ENCODE measurements at regions not wholly inside any gene's neighbourhood (a gene's known extent, or its start where the extent isn't known, plus 50 kb on each side); places are given as distances from the start of the nearest gene placed in this dataset.

DNA sequence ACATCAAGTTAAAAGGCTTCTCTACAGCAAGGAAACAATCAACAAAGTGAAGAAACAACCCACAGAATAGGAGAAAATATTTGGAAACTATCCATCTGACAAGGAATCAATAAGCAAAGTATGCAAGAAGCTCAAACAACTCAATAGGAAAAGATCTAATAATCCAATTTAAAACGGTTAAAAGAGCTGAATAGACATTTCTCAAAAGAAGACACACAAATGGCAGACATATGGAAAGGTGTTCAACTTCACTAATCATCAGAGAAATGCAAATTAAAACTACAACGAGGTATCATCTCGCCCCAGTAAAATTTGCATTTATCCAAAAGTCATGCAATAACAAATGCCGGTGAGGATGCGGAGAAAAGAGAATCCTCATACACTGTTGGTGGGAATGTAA lies 82.2 kb upstream of the NECTIN3 start:
- TF ChIP-seq, protein P1, sequence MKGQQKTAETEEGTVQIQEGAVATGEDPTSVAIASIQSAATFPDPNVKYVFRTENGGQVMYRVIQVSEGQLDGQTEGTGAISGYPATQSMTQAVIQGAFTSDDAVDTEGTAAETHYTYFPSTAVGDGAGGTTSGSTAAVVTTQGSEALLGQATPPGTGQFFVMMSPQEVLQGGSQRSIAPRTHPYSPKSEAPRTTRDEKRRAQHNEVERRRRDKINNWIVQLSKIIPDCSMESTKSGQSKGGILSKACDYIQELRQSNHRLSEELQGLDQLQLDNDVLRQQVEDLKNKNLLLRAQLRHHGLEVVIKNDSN (IDR thresholded peaks at IDR 0.05) = no peak
- TF ChIP-seq EGR1 (IDR thresholded peaks at IDR 0.05) = no peak
- no peak for TF ChIP-seq ZBTB7A (IDR thresholded peaks at IDR 0.05; ENCODE audit: low read depth)
- TF ChIP-seq TEAD4 (IDR thresholded peaks at IDR 0.05) = no peak
- TF ChIP-seq YY1 (IDR thresholded peaks at IDR 0.05; ENCODE audit: low read depth) = no peak
- TF ChIP-seq FOXM1 (IDR thresholded peaks at IDR 0.05; ENCODE audit: borderline replicate concordance, low read depth) = no peak
- TF ChIP-seq RAD21 (IDR thresholded peaks at IDR 0.05; ENCODE audit: low read depth) = no peak
- TF ChIP-seq, protein P2, sequence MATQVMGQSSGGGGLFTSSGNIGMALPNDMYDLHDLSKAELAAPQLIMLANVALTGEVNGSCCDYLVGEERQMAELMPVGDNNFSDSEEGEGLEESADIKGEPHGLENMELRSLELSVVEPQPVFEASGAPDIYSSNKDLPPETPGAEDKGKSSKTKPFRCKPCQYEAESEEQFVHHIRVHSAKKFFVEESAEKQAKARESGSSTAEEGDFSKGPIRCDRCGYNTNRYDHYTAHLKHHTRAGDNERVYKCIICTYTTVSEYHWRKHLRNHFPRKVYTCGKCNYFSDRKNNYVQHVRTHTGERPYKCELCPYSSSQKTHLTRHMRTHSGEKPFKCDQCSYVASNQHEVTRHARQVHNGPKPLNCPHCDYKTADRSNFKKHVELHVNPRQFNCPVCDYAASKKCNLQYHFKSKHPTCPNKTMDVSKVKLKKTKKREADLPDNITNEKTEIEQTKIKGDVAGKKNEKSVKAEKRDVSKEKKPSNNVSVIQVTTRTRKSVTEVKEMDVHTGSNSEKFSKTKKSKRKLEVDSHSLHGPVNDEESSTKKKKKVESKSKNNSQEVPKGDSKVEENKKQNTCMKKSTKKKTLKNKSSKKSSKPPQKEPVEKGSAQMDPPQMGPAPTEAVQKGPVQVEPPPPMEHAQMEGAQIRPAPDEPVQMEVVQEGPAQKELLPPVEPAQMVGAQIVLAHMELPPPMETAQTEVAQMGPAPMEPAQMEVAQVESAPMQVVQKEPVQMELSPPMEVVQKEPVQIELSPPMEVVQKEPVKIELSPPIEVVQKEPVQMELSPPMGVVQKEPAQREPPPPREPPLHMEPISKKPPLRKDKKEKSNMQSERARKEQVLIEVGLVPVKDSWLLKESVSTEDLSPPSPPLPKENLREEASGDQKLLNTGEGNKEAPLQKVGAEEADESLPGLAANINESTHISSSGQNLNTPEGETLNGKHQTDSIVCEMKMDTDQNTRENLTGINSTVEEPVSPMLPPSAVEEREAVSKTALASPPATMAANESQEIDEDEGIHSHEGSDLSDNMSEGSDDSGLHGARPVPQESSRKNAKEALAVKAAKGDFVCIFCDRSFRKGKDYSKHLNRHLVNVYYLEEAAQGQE (IDR thresholded peaks at IDR 0.05; ENCODE audit: low read depth) = no peak
- TF ChIP-seq TAF1 (IDR thresholded peaks at IDR 0.05; ENCODE audit: low read depth) = no peak
- TF ChIP-seq, protein P3, sequence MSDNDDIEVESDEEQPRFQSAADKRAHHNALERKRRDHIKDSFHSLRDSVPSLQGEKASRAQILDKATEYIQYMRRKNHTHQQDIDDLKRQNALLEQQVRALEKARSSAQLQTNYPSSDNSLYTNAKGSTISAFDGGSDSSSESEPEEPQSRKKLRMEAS (IDR thresholded peaks at IDR 0.05) = no peak
- no peak for TF ChIP-seq CREB1 (IDR thresholded peaks at IDR 0.05; ENCODE audit: low read depth)
- no peak for TF ChIP-seq EP300 (IDR thresholded peaks at IDR 0.05; ENCODE audit: borderline replicate concordance)
- TF ChIP-seq TCF12 (IDR thresholded peaks at IDR 0.05; ENCODE audit: low read depth) = no peak
- no peak for TF ChIP-seq CEBPB (IDR thresholded peaks at IDR 0.05)

DNA sequence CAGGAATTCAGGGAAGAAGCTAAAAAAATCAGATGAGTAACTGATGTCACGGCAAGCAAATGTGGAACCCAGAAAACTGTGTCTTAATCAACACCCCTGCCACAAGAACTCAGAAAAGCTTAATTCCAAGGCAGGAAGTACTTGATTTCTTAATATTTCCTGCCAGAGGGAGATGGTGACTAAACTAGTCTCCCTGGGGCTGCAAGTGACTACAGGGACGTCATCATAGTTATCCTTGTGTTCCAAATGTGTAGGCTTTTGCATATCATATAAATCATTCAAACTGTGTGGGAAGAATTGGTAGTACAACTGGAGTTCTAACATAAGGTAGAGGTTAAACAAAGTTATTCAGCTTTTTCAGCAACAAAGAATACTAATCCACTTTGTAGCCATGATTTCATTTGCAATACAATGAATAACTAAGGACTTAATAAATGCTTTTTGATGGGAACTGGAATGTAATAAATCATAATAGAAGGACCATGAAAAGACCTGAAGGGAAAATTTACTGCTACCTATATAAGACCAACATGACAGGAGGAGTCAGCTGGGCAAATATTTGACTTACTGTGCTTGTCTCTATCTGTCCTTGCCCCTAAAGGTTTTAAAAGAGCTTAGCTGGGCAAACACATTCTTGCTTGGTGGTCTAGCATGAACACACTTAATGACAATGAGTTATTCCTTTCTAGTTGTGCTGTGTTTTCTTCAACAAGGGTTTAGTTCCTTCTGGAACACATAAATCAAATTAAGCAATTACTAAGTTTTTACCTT lies 76.0 kb upstream of the NECTIN3 start:
- no peak for TF ChIP-seq YY1 (IDR thresholded peaks at IDR 0.05; ENCODE audit: low read depth)
- TF ChIP-seq CREB1 (IDR thresholded peaks at IDR 0.05; ENCODE audit: low read depth) = no peak
- no peak for TF ChIP-seq TAF1 (IDR thresholded peaks at IDR 0.05; ENCODE audit: low read depth)
- TF ChIP-seq, protein P1 (IDR thresholded peaks at IDR 0.05) = no peak
- TF ChIP-seq RAD21 (IDR thresholded peaks at IDR 0.05; ENCODE audit: low read depth) = no peak
- TF ChIP-seq, protein P2 (IDR thresholded peaks at IDR 0.05; ENCODE audit: low read depth) = no peak
- TF ChIP-seq EGR1 (IDR thresholded peaks at IDR 0.05) = no peak
- no peak for TF ChIP-seq TCF12 (IDR thresholded peaks at IDR 0.05; ENCODE audit: low read depth)
- TF ChIP-seq CEBPB (IDR thresholded peaks at IDR 0.05) = no peak
- TF ChIP-seq ZBTB7A (IDR thresholded peaks at IDR 0.05; ENCODE audit: low read depth) = no peak
- no peak for TF ChIP-seq TEAD4 (IDR thresholded peaks at IDR 0.05)

DNA sequence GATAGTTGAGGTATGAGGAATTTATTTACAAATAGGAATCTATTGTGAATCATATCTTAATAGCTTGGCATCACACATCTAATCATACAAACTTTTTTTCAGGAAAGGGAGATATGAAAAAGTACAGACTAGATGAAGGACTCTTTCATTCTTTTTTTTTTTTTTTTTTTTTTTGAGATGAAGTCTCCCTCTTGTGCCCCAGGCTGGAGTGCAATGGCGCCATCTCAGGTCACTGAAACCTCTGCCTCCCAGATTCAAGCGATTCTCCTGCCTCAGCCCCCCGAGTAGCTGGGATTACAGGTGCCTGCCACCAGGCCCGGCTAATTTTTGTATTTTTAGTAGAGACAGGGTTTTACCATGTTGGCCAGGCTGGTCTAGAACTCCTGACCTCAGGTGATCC lies 65.1 kb upstream of the NECTIN3 start:
- peak; percentile 27; the same call in 1 of the 2 replicates for TF ChIP-seq RAD21 (IDR thresholded peaks at IDR 0.05; ENCODE audit: low read depth)

DNA sequence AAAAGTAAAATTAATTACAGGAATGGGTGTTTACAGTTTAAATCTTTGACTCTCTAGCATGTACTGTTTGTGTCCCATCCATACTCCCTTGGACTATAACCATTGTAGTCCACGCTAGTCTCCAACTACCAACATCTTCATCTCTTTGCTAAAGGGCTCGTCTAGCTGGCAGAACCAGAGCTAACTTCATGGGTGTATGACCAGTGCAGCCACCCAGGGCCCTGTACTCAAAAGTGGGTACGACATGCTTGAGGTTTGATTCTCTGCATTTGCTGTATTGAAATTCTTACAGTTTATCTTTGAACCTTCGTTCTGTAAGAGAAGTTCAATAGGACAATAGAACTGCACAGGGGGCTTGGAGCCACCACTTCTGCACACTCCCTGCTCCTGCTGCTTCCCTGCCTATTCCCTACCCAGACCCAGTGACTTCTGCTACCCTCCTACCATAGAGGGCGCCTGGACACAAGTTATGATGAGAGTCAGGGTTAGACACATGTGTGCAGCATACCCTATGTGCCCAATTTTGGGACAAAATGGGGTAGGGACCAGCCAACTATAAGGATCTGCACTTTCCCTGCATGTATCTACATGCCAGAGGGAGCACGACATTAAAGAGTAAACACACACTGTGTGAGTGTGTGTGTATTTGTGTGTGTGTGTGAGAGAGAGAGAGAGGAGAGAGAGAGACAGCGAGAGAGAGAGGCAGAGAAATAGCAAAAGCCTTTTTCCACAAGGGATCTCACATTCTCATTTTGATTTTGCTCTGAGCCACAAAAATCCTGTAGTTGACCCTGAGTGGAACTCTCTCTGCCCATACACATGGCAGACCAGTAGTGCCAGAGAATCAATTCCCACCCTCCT lies 59.0 kb upstream of the NECTIN3 start:
- TF ChIP-seq FOXM1 (IDR thresholded peaks at IDR 0.05; ENCODE audit: borderline replicate concordance, low read depth) (no peak), RAD21 (IDR thresholded peaks at IDR 0.05; ENCODE audit: low read depth) (peak; percentile 81), TEAD4 (IDR thresholded peaks at IDR 0.05) (no peak)

Data from Ishikawa (cell line).